ENCODE measurements at regions not wholly inside any gene's neighbourhood (a gene's known extent, or its start where the extent isn't known, plus 50 kb on each side); places are given as distances from the start of the nearest gene placed in this dataset.

GRCh38 chr9:27835286-27835685 lies 262.0 kb upstream of the C9orf72 start:
- TF ChIP-seq CTCF (IDR thresholded peaks at IDR 0.05) (no peak), POLR2A (IDR thresholded peaks at IDR 0.05) (no peak)

Data from prostate gland (tissue), 2 donors.